SK-N-SH (cell line): ENCODE measurements at regions not wholly inside any gene's neighbourhood (a gene's known extent, or its start where the extent isn't known, plus 50 kb on each side); places are given as distances from the start of the nearest gene placed in this dataset.

Experiments
- CTCF ChIA-PET: fragments of 300-600, 350-600 bp; formaldehyde crosslinking; extraction: SDS; loops from one replicate; lab custom pipeline; 2021; lab: Yijun Ruan, JAX
- POLR2A ChIA-PET: fragments of 350-600 bp; sonication (Branson Sonifier 250); formaldehyde crosslinking; extraction: SDS; loops from one replicate; lab custom pipeline; 2020; ENCODE audit warnings: antibody characterized with exemption, inconsistent platforms; lab: Yijun Ruan, JAX
- DNase-seq: peaks from one replicate; pipeline ENCODE4 v3.0.0; 2012
- H2AFZ ChIP-seq: fragments of 200-600 bp; sonication (generic); 2 replicates; pipeline ENCODE4 v1.8.1; 2016; ENCODE audit warnings: antibody characterized with exemption, mild to moderate bottlenecking, low read depth
- H3F3A ChIP-seq: fragments of 200-600 bp; sonication (generic); replicated peaks from 2 replicates; pipeline ENCODE3; 2016; ENCODE audit warnings: antibody characterized with exemption, mild to moderate bottlenecking; ENCODE audit not compliant: insufficient read depth
- H3K27ac ChIP-seq, 2 experiments: fragments of 200-500 bp in 1 of 2; fragments of 200-600 bp in 1 of 2; sonication (Bioruptor generic) in 1 of 2; sonication (generic), shearing (Covaris generic) in 1 of 2; 2 replicates each; pipeline versions ENCODE4 v1.5.1 to v1.6.1; 2014 to 2016; ENCODE audit warnings: low read depth in 2 of 2, inconsistent platforms in 1 of 2, low read length in 1 of 2, mild to moderate bottlenecking in 1 of 2, mixed read lengths in 1 of 2
- H3K27me3 ChIP-seq: fragments of 200-600 bp; sonication (generic), shearing (Covaris generic); 2 replicates; pipeline ENCODE4 v1.6.1; 2016; ENCODE audit warnings: mixed run types; ENCODE audit not compliant: insufficient read depth
- H3K36me3 ChIP-seq, 2 experiments: fragments of 200-500 bp in 1 of 2; fragments of 200-600 bp in 1 of 2; sonication (Bioruptor generic) in 1 of 2; sonication (generic) in 1 of 2; replicated peaks in 1 of 2; 2 replicates each; pipeline versions ENCODE3 to v1.5.1; 2014 to 2016; ENCODE audit warnings: low read length in 1 of 2, mild to moderate bottlenecking in 1 of 2; ENCODE audit not compliant: insufficient read depth in 2 of 2, control insufficient read depth in 1 of 2
- H3K4me1 ChIP-seq, 2 experiments: fragments of 200-500 bp in 1 of 2; fragments of 200-600 bp in 1 of 2; sonication (Bioruptor generic) in 1 of 2; sonication (generic), shearing (Covaris generic) in 1 of 2; 2 replicates each; pipeline versions ENCODE4 v1.5.1 to v1.6.1; 2014 to 2016; ENCODE audit warnings: low read depth in 1 of 2, low read length in 1 of 2, mixed run types in 1 of 2; ENCODE audit not compliant: insufficient read depth in 2 of 2, control insufficient read depth in 1 of 2
- H3K4me2 ChIP-seq: fragments of 200-600 bp; sonication (generic), shearing (Covaris generic); 2 replicates; pipeline ENCODE4 v1.6.1; 2017; ENCODE audit warnings: mixed run types
- H3K4me3 ChIP-seq, 2 experiments: fragments of 200-500 bp in 1 of 2; fragments of 200-600 bp in 1 of 2; sonication (Bioruptor generic) in 1 of 2; sonication (generic), shearing (Covaris generic) in 1 of 2; 2 replicates each; pipeline versions ENCODE4 v1.5.1 to v1.8.1; 2014 to 2016; ENCODE audit warnings: low read depth in 2 of 2, inconsistent platforms in 1 of 2, low read length in 1 of 2, mild to moderate bottlenecking in 1 of 2, mixed read lengths in 1 of 2, moderate library complexity in 1 of 2
- H3K79me2 ChIP-seq: fragments of 200-600 bp; sonication (generic); 2 replicates; pipeline ENCODE4 v1.8.1; 2017; ENCODE audit warnings: mild to moderate bottlenecking; ENCODE audit not compliant: insufficient read depth
- H3K9ac ChIP-seq: fragments of 200-600 bp; sonication (generic); 2 replicates; pipeline ENCODE4 v1.6.1; 2017; ENCODE audit warnings: mixed run types
- H3K9me2 ChIP-seq: fragments of 200-600 bp; sonication (generic); 2 replicates; pipeline ENCODE4 v1.6.1; 2017; ENCODE audit warnings: mixed run types
- H3K9me3 ChIP-seq: fragments of 200-600 bp; sonication (generic); 2 replicates; pipeline ENCODE4 v1.6.1; 2017; ENCODE audit warnings: mixed run types, mild to moderate bottlenecking, moderate library complexity
- H4K20me1 ChIP-seq: fragments of 200-600 bp; sonication (generic); 2 replicates; pipeline ENCODE4 v1.6.1; 2017; ENCODE audit warnings: mild to moderate bottlenecking, mixed run types; ENCODE audit not compliant: insufficient read depth
- EP300 ChIP-seq, 2 experiments: IDR thresholded peaks; 2 replicates each; pipeline versions ENCODE4 v1.4.0 to v1.6.1; 2012; ENCODE audit warnings: borderline replicate concordance in 1 of 2, low read depth in 1 of 2, low read length in 1 of 2
- EZH2phosphoT487 ChIP-seq: fragments of 200-600 bp; sonication (generic); IDR thresholded peaks from 2 replicates; pipeline ENCODE4 v1.6.1; 2017; ENCODE audit warnings: low read depth, mixed run types, mild to moderate bottlenecking, antibody characterized with exemption, moderate library complexity, borderline replicate concordance
- FOSL2 ChIP-seq: IDR thresholded peaks from 2 replicates; pipeline ENCODE4 v1.4.0; 2012; ENCODE audit warnings: low read depth, mild to moderate bottlenecking, moderate library complexity, borderline replicate concordance
- FOXM1 ChIP-seq: IDR thresholded peaks from 2 replicates; pipeline ENCODE4 v1.4.0; 2012; ENCODE audit warnings: low read depth, mild to moderate bottlenecking
- GABPA ChIP-seq: IDR thresholded peaks from 2 replicates; pipeline ENCODE4 v1.4.0; 2012; ENCODE audit warnings: low read depth, mild to moderate bottlenecking
- JUND ChIP-seq: IDR thresholded peaks from 2 replicates; pipeline ENCODE4 v1.4.0; 2012
- MXI1 ChIP-seq: IDR thresholded peaks from 2 replicates; pipeline ENCODE4 v1.6.1; 2012; ENCODE audit warnings: mild to moderate bottlenecking, low read depth, low read length, improper control_type of control experiment
- NRF1 ChIP-seq: IDR thresholded peaks from 2 replicates; pipeline ENCODE4 v1.6.1; 2012; ENCODE audit warnings: low read depth, mild to moderate bottlenecking, low read length
- RCOR1 ChIP-seq: fragments of 150-350 bp; IDR thresholded peaks from 2 replicates; pipeline ENCODE4 v1.6.1; 2017; ENCODE audit warnings: antibody characterized with exemption, low read length
- RFX5 ChIP-seq: IDR thresholded peaks from 2 replicates; pipeline ENCODE4 v1.6.1; 2012; ENCODE audit warnings: mild to moderate bottlenecking, improper control_type of control experiment, low read length
- RXRA ChIP-seq: IDR thresholded peaks from 2 replicates; pipeline ENCODE4 v1.4.0; 2012; ENCODE audit warnings: low read depth, mild to moderate bottlenecking, borderline replicate concordance
- SIN3A ChIP-seq: IDR thresholded peaks from 2 replicates; pipeline ENCODE4 v1.6.1; 2012; ENCODE audit warnings: low read depth, mild to moderate bottlenecking, low read length, moderate library complexity, borderline replicate concordance
- SMC3 ChIP-seq: IDR thresholded peaks from 2 replicates; pipeline ENCODE4 v1.6.1; 2012; ENCODE audit warnings: low read depth, low read length, improper control_type of control experiment
- TAF1 ChIP-seq: IDR thresholded peaks from 2 replicates; pipeline ENCODE4 v1.6.1; 2012; ENCODE audit warnings: low read depth, mild to moderate bottlenecking, low read length, moderate library complexity, borderline replicate concordance
- YY1 ChIP-seq: IDR thresholded peaks from 2 replicates; pipeline ENCODE4 v1.4.0; 2012; ENCODE audit warnings: low read depth, mild to moderate bottlenecking
- WGBS: methylation state at CpG from one replicate; pipeline ENCODE4 v1.1.6; 2017; ENCODE audit warnings: low lambda C conversion rate; 5-methylcytosine and 5-hydroxymethylcytosine counted together
- TF ChIP-seq, protein P1 (sequence below): IDR thresholded peaks from 2 replicates; pipeline ENCODE4 v1.4.0; 2012; ENCODE audit warnings: low read depth, borderline replicate concordance
- TF ChIP-seq, protein P2 (sequence below): fragments of 200-600 bp; sonication (generic); IDR thresholded peaks from 2 replicates; pipeline ENCODE4 v1.6.1; 2017; ENCODE audit warnings: antibody characterized with exemption, mild to moderate bottlenecking, moderate library complexity

DNA sequence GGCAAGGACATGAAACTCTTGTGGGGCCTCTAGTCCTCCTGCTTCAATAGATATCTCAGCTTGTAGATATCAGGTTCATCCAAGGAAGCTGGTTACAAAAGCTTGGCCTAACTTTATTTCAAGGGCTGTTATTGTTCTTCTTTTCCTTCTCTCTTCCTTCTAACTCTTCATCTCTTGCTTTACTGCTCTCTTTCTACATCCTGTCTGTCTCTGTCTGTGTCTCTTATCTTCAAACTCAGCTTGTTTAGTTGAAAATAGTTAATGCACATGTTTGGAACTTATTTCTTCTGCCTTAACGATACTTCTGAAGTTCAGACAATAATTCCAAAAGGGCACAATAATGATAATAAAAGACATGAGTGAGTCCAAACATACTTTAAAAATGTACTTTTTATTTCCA lies 393.9 kb downstream of the NXPH1 start (continued):
- TF ChIP-seq, protein P1, sequence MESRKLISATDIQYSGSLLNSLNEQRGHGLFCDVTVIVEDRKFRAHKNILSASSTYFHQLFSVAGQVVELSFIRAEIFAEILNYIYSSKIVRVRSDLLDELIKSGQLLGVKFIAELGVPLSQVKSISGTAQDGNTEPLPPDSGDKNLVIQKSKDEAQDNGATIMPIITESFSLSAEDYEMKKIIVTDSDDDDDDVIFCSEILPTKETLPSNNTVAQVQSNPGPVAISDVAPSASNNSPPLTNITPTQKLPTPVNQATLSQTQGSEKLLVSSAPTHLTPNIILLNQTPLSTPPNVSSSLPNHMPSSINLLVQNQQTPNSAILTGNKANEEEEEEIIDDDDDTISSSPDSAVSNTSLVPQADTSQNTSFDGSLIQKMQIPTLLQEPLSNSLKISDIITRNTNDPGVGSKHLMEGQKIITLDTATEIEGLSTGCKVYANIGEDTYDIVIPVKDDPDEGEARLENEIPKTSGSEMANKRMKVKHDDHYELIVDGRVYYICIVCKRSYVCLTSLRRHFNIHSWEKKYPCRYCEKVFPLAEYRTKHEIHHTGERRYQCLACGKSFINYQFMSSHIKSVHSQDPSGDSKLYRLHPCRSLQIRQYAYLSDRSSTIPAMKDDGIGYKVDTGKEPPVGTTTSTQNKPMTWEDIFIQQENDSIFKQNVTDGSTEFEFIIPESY: no peak
- TF ChIP-seq YY1 (no peak), JUND (no peak)

DNA sequence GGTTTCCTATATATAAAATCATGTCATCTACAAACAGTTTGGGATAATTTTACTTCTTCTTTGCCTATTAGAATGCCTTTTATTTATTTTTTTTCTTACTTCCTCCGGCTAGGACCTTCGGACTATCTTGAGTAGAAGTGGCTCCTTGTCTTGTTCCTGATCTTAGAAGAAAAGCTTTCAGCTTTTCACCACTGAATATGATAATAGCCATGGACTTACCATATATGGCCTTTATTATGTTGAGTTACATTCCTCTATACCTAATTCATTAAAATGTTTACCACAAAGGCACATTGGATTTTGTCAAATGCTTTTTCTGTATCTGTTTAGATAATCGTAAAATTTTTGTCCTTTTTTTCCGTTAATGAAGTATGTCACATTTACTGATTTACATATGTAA lies 395.7 kb downstream of the NXPH1 start:
- POLR2A ChIA-PET: no interaction called here
- Histone ChIP-seq H4K20me1 (no peaks in the 10 kb centered on the region), H3K27ac (no peak overlapping the region), H2AFZ (no peak overlapping the region), H3K27me3 (no peaks in the 10 kb centered on the region), H3K9me2 (no peaks in the 10 kb centered on the region), H3F3A (no peaks in the 10 kb centered on the region)
- TF ChIP-seq NRF1: no peak
- TF ChIP-seq, protein P1: no peak
- TF ChIP-seq YY1: no peak
- TF ChIP-seq GABPA: no peak
- TF ChIP-seq TAF1: no peak
- no peak for TF ChIP-seq MXI1
- no peak for TF ChIP-seq SIN3A
- TF ChIP-seq RXRA: no peak
- TF ChIP-seq RFX5: no peak
- no peak for TF ChIP-seq SMC3
- TF ChIP-seq, all 33 proteins: peak for 0
- 52% methylated on average over 4 of the region's 4 CpGs for WGBS
- Histone ChIP-seq H3K79me2 (no peaks in the 10 kb centered on the region), H3K9ac (no peak overlapping the region), H3K36me3 (no peaks in the 10 kb centered on the region), H3K9me3 (0 out of 2 replicates have a peak, but pooled peaks cover 3% of the 10 kb centered on the region), H3K4me2 (no peak overlapping the region), H3K4me1 (no peaks in the 10 kb centered on the region), H3K4me3 (no peak overlapping the region)
- CTCF ChIA-PET: interaction anchor here (0.7 kb wide), 1 partner anchor 8 kb away, joined by 3 read pairs; no protein-coding TSS in a partner anchor
- DNase-seq: no peak

DNA sequence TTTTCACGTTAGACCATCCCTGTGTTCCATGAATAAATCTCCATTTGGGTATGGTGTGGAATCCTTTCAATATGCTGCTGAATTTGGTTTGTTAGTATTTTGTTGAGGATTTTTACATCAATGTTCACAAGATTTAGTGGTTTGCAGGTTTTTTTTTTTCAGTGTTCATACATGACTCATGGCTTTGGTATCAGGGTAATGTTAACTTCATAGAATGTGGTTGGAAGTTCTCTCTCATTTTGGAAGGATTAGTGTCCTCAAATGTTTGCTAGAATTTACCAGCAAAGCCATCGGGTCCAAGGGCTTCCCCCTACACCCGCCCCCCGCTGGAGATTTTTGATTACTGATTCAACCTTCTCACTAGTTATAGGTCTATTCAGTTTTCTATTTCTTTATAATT lies 398.0 kb downstream of the NXPH1 start:
- 37% methylated on average over 4 of the region's 4 CpGs for WGBS
- no peak for DNase-seq

More for the DNA sequence above, 398.0 kb downstream of the NXPH1 start:
- Histone ChIP-seq H3F3A (no peaks in the 10 kb centered on the region), H2AFZ (no peak overlapping the region), H3K4me3 (no peak overlapping the region), H3K9ac (no peak overlapping the region), H3K4me1 (no peaks in the 10 kb centered on the region), H3K27ac (no peak overlapping the region), H3K9me3 (0 out of 2 replicates have a peak, but pooled peaks cover 3% of the 10 kb centered on the region), H3K36me3 (no peaks in the 10 kb centered on the region), H3K9me2 (no peaks in the 10 kb centered on the region), H4K20me1 (no peaks in the 10 kb centered on the region)
- CTCF ChIA-PET: no interaction called here
- POLR2A ChIA-PET: no interaction called here
- TF ChIP-seq SIN3A (no peak), YY1 (no peak), EP300 (IDR thresholded peaks at IDR 0.05; ENCODE audit: borderline replicate concordance in 1 of 2, low read depth in 1 of 2, low read length in 1 of 2) (no peak), EZH2phosphoT487 (no peak), SMC3 (no peak), TAF1 (no peak), RCOR1 (no peak), FOXM1 (no peak), FOSL2 (no peak)
- TF ChIP-seq, protein P2, sequence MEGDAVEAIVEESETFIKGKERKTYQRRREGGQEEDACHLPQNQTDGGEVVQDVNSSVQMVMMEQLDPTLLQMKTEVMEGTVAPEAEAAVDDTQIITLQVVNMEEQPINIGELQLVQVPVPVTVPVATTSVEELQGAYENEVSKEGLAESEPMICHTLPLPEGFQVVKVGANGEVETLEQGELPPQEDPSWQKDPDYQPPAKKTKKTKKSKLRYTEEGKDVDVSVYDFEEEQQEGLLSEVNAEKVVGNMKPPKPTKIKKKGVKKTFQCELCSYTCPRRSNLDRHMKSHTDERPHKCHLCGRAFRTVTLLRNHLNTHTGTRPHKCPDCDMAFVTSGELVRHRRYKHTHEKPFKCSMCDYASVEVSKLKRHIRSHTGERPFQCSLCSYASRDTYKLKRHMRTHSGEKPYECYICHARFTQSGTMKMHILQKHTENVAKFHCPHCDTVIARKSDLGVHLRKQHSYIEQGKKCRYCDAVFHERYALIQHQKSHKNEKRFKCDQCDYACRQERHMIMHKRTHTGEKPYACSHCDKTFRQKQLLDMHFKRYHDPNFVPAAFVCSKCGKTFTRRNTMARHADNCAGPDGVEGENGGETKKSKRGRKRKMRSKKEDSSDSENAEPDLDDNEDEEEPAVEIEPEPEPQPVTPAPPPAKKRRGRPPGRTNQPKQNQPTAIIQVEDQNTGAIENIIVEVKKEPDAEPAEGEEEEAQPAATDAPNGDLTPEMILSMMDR: no peak
- TF ChIP-seq, all 33 proteins: peak for 0
- H3K27me3 ChIP-seq: no peaks in the 10 kb centered on the region
- no peaks in the 10 kb centered on the region for H3K79me2 ChIP-seq
- H3K4me2 ChIP-seq: no peak overlapping the region
